ENCODE measurements at regions not wholly inside any gene's neighbourhood (a gene's known extent, or its start where the extent isn't known, plus 50 kb on each side); places are given as distances from the start of the nearest gene placed in this dataset.

DNA sequence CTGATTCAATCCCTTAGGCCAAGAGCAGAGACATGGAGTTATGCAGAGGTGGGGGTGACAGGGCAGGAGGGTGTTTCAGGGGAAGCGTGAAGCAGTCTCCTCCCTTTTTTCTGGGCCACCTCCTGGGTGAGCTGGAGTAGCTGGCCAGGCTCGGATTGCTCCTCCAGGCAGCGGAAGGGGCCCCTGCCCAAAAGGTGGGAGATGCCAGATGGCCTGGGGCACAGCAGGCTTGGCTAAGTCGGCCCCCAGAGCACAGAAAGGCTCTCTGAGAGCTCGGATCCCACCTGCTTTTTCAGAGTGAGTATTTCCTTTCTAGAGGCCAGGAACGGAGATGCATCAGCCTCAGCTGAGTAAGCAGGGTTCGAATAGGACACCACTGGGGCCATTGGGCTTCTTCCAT is 196.9 kb downstream of the ANKRD30B start:
- Histone ChIP-seq H4K20me1 (ENCODE audit: insufficient read depth, low read length) (no peaks in the 10 kb centered on the region), H3K79me2 (ENCODE audit: insufficient read depth, low read length) (no peaks in the 10 kb centered on the region), H2AFZ (ENCODE audit: low read length) (no peak overlapping the region), H3K27me3 (ENCODE audit: control insufficient read depth in 1 of 2, insufficient read depth in 2 of 2, low read length in 2 of 2) (no peaks in the 10 kb centered on the region), H3K9me3 (ENCODE audit: low read length) (no peaks in the 10 kb centered on the region), H3K4me2 (ENCODE audit: low read depth, low read length) (no peak overlapping the region), H3K4me1 (ENCODE audit: insufficient read depth, low read length) (no peaks in the 10 kb centered on the region), H3K27ac (ENCODE audit: extremely low read length, insufficient read depth, low read length) (no peak overlapping the region), H3K36me3 (replicated peaks in 1 of 2; ENCODE audit: control insufficient read depth in 1 of 2, insufficient read depth in 2 of 2, low read length in 2 of 2) (no peaks in the 10 kb centered on the region), H3K4me3 (replicated peaks in 1 of 3; ENCODE audit: insufficient read depth in 1 of 3, low read depth in 2 of 3, low read length in 3 of 3) (no peak overlapping the region), H3K9ac (ENCODE audit: insufficient read depth, low read depth, low read length) (no peak overlapping the region)
- intact Hi-C loops (cut with micrococcal nuclease; ENCODE audit: unreplicated experiment): no loop called here
- ATAC-seq (no peak), FAIRE-seq (no peak), DNase-seq (ENCODE audit: low spot score) (no peak)
- CTCF ChIA-PET (ENCODE audit: low intra/inter-chr PET ratio, low total read pairs): no interaction called here
- TF ChIP-seq, protein P1, sequence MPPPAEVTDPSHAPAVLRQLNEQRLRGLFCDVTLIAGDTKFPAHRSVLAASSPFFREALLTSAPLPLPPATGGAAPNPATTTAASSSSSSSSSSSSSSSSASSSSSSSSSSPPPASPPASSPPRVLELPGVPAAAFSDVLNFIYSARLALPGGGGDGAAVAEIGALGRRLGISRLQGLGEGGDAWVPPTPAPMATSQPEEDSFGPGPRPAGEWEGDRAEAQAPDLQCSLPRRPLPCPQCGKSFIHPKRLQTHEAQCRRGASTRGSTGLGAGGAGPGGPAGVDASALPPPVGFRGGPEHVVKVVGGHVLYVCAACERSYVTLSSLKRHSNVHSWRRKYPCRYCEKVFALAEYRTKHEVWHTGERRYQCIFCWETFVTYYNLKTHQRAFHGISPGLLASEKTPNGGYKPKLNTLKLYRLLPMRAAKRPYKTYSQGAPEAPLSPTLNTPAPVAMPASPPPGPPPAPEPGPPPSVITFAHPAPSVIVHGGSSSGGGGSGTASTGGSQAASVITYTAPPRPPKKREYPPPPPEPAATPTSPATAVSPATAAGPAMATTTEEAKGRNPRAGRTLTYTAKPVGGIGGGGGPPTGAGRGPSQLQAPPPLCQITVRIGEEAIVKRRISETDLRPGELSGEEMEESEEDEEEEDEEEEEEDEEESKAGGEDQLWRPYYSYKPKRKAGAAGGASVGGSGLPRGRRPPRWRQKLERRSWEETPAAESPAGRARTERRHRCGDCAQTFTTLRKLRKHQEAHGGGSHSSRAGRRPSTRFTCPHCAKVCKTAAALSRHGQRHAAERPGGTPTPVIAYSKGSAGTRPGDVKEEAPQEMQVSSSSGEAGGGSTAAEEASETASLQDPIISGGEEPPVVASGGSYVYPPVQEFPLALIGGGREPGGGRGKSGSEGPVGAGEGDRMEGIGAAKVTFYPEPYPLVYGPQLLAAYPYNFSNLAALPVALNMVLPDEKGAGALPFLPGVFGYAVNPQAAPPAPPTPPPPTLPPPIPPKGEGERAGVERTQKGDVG (CRISPR knock-in tag; IDR thresholded peaks at IDR 0.05; ENCODE audit: borderline replicate concordance): no peak
- BruUV-seq (replicated peaks): no TSS peak
- 36% methylated on average over 3 of the region's 7 CpGs for WGBS (ENCODE audit: low lambda C conversion rate)
- in situ Hi-C loops (cut with HindIII; ENCODE audit: extremely low pct_ligation_motif_present, low pct_unique_long_range_greater_than_20kb): no loop called here
- POLR2A ChIA-PET: no interaction called here

DNA sequence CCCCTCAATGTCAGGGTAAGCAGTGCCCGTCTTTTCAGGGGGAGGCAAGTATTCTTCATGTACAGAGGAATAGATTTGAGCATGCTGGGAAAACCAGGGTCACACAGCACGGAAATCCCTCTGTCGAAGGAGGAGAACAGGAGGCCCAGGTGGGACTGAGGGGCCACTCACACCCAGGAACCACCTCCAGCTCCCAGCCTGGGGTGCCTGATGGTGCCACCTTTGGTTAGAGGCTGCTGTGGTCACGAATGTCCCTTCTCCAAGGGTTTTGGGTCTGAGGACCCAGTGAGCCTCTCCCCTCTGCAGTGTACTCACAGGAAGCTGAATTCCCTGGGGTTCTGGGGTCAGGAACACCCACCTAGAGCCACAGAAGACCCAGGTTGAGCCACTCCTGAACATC is 197.3 kb downstream of the ANKRD30B start:
- H3K4me1 ChIP-seq (ENCODE audit: insufficient read depth, low read length): no peaks in the 10 kb centered on the region
- no peak overlapping the region for H3K9ac ChIP-seq (ENCODE audit: insufficient read depth, low read depth, low read length)
- no peak overlapping the region for H3K4me3 ChIP-seq (replicated peaks in 1 of 3; ENCODE audit: insufficient read depth in 1 of 3, low read depth in 2 of 3, low read length in 3 of 3)
- intact Hi-C loops (cut with micrococcal nuclease; ENCODE audit: unreplicated experiment): no loop called here
- H3K27me3 ChIP-seq (ENCODE audit: control insufficient read depth in 1 of 2, insufficient read depth in 2 of 2, low read length in 2 of 2): no peaks in the 10 kb centered on the region
- ATAC-seq (no peak), DNase-seq (ENCODE audit: low spot score) (no peak), FAIRE-seq (no peak)
- H3K9me3 ChIP-seq (ENCODE audit: low read length): no peaks in the 10 kb centered on the region
- ChIA-PET CTCF (ENCODE audit: low intra/inter-chr PET ratio, low total read pairs) (no interaction called here), POLR2A (no interaction called here)
- TF ChIP-seq ONECUT2 (CRISPR knock-in tag; IDR thresholded peaks at IDR 0.05) (no peak), SMARCE1 (IDR thresholded peaks at IDR 0.05; ENCODE audit: borderline replicate concordance) (no peak), ZNF644 (CRISPR knock-in tag; IDR thresholded peaks at IDR 0.05; ENCODE audit: low read depth) (no peak), ZFP36L2 (CRISPR knock-in tag; IDR thresholded peaks at IDR 0.05) (no peak), CENPT (CRISPR knock-in tag; IDR thresholded peaks at IDR 0.05; ENCODE audit: low read depth) (no peak)
- TF ChIP-seq, protein P2, sequence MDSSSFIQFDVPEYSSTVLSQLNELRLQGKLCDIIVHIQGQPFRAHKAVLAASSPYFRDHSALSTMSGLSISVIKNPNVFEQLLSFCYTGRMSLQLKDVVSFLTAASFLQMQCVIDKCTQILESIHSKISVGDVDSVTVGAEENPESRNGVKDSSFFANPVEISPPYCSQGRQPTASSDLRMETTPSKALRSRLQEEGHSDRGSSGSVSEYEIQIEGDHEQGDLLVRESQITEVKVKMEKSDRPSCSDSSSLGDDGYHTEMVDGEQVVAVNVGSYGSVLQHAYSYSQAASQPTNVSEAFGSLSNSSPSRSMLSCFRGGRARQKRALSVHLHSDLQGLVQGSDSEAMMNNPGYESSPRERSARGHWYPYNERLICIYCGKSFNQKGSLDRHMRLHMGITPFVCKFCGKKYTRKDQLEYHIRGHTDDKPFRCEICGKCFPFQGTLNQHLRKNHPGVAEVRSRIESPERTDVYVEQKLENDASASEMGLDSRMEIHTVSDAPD (CRISPR knock-in tag; IDR thresholded peaks at IDR 0.05): no peak
- TF ChIP-seq, protein P3, sequence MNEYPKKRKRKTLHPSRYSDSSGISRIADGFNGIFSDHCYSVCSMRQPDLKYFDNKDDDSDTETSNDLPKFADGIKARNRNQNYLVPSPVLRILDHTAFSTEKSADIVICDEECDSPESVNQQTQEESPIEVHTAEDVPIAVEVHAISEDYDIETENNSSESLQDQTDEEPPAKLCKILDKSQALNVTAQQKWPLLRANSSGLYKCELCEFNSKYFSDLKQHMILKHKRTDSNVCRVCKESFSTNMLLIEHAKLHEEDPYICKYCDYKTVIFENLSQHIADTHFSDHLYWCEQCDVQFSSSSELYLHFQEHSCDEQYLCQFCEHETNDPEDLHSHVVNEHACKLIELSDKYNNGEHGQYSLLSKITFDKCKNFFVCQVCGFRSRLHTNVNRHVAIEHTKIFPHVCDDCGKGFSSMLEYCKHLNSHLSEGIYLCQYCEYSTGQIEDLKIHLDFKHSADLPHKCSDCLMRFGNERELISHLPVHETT (CRISPR knock-in tag; conservative IDR thresholded peaks at IDR 0.05): no peak
- no peaks in the 10 kb centered on the region for H3K79me2 ChIP-seq (ENCODE audit: insufficient read depth, low read length)
- H3K36me3 ChIP-seq (replicated peaks in 1 of 2; ENCODE audit: control insufficient read depth in 1 of 2, insufficient read depth in 2 of 2, low read length in 2 of 2): no peaks in the 10 kb centered on the region
- 5% methylated on average over 4 of the region's 4 CpGs for WGBS (ENCODE audit: low lambda C conversion rate)
- in situ Hi-C loops (cut with HindIII; ENCODE audit: extremely low pct_ligation_motif_present, low pct_unique_long_range_greater_than_20kb): no loop called here
- BruUV-seq (replicated peaks): no TSS peak
- no peak overlapping the region for H2AFZ ChIP-seq (ENCODE audit: low read length)
- no peak overlapping the region for H3K27ac ChIP-seq (ENCODE audit: extremely low read length, insufficient read depth, low read length)
- H4K20me1 ChIP-seq (ENCODE audit: insufficient read depth, low read length): no peaks in the 10 kb centered on the region
- no peak overlapping the region for H3K4me2 ChIP-seq (ENCODE audit: low read depth, low read length)
